NCI-H1930 (cell line): ENCODE measurements at regions not wholly inside any gene's neighbourhood (a gene's known extent, or its start where the extent isn't known, plus 50 kb on each side); places are given as distances from the start of the nearest gene placed in this dataset.
A peak's percentile ranks its signal among the peaks of the same experiment; 100 is the strongest.

Source experiments
- DNase-seq, 2 experiments: peaks; one replicate each; lab custom pipeline; 2025; lab: John Stamatoyannopoulos, UW

DNA sequence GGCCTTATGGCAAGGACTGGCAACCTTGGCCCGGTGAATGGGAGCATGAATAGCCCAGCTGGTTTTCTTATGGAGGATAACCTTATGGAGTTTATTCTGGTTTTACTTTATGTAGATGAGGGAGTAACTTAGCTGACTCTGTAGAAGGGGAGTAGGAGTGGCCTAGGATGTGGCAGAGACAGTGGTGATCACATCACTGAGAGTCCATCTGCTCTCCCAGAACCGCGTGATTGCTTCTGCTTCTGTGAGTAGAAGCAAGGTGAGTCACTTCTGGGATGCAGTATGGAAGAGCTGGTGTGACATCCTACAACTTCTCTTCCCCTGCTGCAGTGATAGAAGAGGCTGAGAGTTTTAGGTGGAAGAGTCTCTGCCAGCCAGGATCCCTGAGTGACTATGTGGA lies 129.2 kb downstream of the RPS24 start:
- no peak for DNase-seq

DNA sequence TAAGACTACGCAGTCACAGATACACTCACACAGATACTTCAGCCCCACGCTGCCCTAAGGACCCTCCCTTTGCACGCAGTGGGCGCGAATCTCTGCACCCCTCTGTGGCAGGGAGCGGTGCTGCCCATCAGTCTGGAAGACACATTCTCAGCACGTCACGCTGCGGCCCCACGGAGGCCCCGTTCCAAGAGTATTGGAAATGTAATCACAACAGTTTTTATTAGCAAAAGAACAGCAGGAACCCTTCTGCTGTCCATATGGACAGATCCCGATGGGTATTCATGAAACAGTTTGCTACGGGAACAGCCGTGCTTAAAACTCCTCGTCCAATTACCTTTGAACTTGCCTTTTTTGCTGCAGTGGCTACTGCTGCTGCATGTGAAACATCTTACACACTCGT lies 131.0 kb downstream of the RPS24 start:
- no peak for DNase-seq

DNA sequence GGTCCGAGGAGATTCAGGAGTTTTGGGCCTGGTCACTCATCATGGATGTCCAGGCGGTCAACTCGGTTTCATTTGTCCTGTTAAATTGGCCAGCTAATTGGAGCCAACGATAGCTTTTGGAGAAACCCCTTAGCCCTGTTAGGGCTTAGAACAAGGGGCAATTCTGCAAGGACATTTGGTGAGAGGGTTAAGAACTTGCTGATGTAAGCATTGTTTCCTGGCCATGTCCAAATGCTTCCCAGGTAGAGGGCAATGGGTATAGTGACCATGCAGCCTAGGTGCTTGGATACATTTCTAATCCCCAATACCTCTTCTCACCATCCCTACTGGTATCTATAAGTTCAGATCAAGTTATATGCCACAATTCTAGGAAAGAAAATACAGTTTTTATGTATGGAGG lies 131.5 kb downstream of the RPS24 start:
- no peak for DNase-seq

DNA sequence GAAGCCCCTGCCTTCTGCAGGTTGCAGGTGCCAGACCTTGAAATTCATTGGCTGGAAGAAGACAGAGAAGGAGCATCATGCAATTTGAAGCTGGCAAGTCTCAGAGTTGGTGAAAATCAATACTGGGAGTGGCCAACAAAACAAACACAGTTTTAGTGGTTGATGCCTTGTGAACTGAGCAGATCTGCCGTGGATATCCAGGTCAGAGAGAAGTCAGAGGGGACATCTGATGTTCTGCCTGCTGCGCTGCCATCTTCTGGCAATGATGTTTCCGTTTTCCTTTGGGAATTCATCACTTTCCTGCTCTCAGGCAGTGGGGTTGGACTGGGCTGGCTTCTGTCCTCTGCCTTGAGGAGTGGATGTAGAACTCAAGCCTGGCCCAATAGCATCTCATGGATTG lies 132.0 kb downstream of the RPS24 start:
- DNase-seq: peak in 1 of 2 experiments; percentile 2

DNA sequence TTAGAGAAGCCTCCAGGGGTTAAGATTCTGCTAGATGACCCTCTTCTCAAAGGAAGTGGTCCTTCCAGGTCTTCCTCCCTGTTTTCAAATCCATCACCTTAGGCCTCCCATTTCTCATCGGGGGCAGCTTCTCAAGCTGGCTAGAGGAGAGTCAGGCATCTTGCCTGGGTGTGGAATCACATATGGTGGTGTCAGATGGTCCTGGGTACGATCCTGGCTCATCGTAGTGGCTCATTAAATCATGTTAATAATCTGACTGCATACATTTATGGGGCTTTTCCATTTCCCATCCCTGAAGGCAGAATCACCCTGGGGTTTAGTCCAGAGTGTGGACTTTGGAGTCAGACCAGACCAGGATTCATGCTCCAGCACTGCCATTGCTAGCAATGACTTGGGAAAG lies 132.6 kb downstream of the RPS24 start:
- DNase-seq: no peak

DNA sequence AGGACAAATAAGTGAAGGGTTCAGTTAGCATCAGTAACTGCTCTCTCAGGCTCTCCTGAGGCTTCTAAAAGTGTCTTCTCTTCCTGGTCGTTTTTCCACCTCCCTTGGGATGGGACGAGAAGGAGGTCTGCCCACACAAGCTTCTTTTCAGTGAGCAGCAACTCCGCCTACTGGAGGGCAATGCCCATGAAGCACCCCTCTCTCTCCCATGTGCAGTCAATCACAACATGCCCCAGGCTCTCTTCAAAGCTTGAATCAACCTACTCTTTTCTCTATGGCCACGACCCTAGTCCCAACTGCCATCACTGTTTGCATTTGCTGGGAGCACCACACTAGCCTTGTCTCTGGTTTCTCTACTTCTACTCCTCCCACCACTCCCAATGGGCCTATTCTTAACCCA lies 135.6 kb downstream of the RPS24 start:
- no peak for DNase-seq

DNA sequence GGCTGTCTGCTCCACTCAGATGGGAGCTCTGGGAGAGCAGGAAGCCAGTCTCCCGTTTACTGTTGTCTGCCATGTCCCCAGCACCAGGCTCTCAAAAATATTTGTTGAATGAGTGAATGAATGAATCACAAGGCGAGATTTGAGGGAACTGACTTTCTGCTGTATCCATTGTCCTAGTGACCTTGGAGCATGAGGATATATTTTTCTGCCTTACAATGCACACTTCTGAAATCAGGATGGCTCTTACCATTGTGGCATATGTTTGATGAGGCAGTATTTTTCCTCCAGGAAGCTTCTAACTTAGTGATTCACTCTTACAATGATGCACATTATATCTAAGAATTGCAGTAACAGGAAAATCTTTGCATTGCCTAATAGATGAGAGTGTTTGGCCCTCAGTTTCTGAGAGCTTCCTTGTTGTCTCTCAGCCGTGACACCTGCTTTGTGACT lies 136.4 kb downstream of the RPS24 start:
- no peak for DNase-seq

DNA sequence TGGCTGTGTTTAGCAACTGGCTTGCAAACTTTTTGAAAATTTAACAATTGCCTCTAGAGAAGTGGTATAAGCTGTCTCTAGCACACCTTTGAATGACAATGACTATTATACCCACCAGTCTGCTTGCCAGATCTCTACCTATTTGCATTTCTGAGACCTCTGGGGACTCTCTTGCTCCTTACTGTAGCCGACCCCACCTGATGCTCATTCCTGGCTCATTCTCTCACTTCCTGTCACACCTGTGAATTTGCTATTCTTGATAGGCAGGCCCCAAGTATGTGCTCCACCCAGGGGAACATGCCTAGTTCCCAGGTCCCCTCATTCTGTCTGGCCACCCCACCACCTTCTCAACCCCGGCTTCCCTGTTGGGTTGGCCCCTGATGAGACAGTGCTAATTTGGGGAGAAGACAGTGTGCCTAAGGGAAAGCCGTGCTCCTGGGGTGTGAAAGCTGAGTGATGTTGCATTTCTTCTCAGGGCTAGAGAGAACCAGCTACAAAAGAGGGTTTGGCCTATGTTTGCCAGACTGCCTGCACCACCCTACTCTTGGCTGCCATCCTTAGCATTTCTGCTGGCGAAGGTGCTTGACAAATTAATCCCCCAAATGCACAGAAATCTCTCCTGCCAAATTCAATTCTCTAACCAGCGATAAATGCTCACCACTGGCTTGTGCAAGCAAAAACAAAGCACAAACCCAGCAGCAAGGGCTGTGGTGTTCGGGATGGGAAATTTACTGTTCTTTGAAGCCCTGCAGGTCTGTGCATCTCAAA lies 138.2 kb downstream of the RPS24 start:
- no peak for DNase-seq

DNA sequence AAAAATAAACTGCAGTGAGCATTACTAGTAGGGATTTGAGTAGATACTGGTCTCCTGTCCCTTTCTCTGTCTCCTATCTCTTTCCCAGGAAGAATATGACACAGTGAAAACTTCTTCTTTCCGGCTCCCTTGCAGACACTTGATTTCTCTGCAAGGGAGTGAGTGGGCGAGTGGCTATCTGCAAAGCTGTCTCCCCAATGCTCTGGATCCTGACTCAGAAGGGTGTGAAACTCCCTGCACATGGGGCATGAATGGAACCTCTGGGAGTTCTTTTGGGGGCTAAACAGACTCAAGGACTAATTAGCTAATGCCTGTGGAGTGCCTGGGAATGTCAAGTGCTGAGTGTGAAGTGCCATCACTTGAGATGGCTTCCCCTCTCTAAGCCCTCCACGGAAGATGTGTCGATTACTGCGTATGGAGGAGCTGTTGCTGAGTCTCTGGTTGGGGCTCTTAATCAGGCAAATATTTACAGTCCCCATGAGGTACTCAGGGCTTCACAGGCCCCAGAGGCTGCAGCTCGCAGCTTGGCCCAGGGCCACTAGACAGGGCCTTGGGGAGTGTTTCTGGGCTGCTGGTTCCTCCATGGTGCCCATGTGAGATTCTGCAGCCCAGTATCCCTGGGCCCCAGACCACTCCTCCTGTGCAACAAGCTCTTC lies 139.8 kb downstream of the RPS24 start:
- DNase-seq: no peak

DNA sequence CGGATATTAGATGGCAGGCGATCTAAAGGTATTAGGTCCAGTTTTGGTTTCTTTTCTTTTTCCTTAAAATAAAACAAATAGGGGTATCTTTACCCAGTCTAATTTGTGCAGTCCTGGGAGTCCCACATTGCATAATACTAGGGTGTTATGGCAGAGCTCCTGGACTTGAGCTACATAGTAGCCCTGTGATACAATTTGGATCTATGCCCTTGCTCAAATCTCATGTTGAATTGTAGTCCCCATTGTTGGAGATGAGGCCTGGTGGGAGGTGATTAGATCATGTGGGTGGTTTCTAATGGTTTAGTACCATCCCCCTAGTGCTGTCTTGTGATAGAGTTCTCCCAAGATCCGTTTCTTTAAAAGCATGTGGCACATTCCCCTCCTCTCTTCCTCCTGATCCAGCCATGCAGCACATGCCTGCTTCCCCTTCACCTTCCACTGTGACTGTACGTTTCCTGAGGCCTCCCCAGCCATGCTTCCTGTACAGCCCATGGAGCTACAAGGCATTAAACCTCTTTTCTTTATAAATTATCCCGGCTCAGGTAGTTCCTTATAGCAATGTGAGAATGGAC lies 141.9 kb downstream of the RPS24 start:
- DNase-seq: no peak

DNA sequence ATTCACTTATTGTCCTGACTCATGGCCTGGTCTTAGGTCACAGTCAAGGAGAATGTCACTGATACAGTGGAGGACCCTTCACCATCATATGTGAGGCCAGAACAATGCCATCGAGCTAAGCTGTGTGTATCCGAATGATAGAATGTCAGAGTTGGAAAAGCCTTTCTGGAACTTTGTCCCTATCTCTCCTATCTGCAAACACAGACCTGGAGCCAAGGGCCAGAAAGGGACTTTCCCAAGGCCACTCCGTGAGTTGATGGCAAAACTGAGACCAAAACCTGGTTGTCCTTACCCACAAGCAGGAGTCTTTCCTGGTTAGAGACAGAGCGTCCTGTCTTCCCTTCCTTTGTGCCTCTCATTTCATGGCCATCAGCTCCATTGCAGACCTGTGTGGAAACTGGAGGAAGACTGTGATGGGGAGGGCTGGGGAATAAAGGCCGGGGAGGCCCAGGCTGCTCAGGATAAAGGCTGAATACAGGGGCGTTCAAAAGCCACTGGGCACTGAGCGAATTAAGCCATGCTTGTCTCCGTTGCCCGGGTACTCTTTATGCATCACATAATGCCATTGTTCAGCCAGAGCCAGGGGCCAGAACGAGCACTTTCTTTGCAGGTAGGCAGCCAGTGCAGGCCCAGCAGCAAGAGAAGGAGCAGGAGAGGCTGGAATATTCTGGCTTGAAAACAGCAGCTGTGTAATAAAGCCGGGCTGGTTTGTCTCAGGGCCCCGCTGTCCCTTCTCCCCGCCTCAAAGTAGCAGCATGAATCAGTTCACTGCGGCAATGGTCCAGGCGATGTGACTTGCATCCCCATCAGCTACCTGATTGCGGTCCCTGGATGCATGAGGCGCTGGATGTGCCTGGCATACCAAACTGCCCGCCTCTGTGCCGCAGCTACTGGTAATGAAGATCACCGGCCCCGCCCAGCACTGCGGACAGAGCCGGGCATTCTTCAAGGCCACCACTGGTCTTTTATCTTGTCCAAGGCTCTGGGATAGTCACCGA lies 143.0 kb downstream of the RPS24 start:
- no peak for DNase-seq

DNA sequence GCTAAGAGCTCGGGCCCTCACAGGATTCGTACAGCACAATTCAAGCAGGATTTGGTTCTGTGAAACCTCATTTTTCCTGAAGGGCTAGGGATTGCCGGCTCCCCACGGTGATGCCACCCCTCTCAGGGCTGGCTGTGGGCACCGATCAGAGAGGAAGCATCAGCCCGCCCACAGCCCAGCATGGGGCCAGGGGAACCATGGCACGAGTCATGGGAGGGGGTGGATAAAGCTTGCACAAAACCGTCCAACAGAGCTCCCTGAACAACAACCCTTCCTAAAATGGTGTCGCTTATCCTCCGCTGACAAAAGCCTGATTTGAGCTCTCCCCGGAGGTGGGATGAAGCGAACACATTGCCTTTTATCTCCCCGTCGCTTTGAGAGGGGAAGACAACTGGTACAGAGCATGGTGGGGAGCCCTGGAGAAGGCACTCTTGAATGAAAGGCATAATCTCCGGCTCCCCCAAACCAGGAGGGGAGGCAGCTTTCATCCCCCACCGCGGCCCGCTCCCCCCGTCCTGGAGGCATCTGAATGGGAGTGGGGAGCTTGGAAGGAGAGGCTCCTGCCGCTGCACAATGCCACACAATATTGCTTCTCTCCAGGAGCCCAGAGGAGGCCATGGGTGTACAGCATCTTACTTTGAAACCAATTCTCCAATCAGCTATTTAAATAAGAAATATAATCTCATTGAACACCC lies 144.0 kb downstream of the RPS24 start:
- no peak for DNase-seq

DNA sequence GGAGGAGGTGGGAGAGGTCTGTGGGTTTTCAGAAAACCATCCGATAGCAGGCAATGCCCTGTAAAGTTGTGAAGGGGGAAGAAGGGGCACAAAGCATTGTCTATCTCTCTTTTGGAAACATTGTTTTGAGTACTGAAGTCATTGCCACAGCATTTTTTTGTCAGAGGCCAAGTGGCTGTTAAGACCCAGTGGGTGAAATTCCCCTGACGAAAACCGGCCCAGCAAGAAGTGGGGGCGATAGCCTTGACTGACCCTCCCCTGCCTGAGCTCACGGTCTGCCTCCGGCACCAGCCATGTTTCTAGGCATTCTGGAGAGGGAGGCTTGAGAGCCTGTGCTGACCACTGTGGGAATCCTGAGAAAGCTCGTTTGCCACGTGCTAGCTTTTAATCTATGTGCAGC lies 144.7 kb downstream of the RPS24 start:
- no peak for DNase-seq

DNA sequence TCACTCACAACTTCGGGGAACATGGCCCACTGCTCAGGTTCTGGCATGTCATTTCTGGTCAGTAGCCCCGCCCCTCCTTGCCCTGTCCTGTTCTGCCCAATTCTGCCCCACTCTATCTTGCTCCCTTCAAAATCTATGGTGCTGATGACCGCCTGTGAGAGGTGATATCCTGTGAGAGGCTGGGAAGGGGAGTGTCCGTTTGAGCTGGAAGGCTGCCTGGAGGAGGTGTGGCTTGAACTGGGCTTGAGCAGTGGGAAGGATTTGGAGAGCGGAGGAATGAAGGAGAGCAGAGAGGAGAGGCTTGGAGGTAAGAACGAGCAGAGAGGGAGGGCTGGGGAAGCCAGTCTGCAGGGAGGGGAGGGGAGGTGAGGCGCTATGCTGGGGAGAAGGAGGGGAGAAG lies 145.3 kb downstream of the RPS24 start:
- DNase-seq: no peak

DNA sequence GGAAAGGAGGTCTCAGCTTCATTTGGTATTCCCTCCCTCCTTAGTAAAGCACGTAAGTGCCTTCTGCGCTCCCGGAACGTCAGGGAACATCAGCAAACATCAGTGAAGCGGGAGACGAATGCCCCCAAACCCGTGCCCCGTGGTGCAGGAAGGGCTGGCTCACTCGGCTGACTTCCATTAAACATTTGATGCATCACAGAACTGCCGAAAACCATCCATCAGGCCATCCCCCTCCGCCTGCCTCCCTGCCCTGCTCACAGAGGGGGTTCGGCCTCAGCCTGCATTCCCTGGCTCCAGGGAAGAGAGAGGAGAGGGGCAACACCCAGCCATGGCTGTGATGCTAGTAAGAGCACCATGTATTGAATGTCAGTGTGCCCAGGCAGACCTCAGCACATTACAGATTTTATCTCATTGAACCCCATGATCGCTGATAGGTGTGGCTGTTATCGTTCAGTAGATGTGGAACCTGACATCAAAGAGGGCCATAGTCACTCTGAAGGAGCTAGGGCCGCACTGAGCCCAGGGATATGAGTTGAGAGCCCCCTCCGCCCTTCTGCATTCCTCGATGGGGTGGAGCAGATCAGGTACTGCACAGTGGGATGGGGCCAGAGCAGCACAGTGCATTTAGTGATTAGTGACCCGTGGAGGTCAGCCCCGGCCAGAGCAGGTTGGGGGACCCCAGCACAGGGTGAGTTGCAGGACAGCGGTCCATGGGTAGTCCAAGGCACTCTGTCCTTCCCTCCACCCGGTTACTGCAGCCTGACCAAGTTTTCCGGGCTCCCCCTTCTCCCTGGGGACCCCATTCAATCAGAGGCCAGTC lies 146.4 kb downstream of the RPS24 start:
- DNase-seq: no peak

DNA sequence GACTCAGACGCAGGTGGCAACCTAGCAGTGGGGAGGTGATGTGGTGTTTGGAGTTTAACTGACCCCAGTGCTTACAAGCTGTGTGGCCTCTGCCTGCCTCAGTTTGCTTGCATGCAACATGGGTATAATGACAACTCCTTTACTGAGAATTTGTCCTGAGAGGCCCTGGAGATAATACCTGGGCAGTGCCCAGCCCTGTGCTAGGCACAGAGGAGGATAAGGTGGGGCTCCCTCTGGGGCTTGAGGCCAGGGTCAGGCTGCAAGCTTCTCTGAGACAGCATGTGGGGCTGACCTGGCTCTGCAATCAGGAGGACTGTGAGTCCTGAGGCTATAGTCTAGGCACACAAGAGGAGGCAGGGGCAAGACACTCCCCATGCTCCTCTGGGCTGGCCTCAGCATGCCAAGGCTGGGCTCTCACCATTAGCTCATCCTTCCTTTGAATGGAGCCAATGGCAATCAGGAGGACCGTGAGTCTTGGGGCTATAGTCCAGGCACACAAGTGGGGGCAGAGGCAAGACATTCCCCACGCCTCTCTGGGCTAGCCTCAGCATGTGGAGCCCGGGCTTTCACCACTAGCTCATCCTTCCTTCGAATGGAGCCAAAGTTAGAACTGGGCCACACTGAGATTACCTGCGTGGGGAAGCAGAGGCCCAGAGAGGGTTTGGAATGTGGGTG lies 147.9 kb downstream of the RPS24 start:
- no peak for DNase-seq

DNA sequence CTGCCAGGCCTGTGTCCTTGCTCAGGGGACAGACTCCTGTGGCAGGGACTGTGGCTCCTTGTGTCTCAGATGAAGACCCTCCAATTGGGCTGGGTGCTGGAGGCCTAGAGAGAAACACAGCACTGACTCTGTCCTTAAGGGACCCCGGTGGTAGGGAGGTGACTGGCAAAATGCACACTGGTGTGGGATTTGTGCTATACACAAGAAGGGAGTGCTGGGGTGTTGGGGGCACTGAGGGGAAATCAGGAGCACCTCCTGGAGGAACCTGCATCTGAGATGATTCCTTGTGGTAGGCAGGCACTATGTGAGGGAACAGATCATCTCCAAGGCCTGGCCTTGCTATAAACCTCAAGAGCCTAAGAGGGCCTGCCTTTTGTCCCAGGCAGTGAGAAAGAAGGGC lies 149.2 kb downstream of the RPS24 start:
- no peak for DNase-seq

DNA sequence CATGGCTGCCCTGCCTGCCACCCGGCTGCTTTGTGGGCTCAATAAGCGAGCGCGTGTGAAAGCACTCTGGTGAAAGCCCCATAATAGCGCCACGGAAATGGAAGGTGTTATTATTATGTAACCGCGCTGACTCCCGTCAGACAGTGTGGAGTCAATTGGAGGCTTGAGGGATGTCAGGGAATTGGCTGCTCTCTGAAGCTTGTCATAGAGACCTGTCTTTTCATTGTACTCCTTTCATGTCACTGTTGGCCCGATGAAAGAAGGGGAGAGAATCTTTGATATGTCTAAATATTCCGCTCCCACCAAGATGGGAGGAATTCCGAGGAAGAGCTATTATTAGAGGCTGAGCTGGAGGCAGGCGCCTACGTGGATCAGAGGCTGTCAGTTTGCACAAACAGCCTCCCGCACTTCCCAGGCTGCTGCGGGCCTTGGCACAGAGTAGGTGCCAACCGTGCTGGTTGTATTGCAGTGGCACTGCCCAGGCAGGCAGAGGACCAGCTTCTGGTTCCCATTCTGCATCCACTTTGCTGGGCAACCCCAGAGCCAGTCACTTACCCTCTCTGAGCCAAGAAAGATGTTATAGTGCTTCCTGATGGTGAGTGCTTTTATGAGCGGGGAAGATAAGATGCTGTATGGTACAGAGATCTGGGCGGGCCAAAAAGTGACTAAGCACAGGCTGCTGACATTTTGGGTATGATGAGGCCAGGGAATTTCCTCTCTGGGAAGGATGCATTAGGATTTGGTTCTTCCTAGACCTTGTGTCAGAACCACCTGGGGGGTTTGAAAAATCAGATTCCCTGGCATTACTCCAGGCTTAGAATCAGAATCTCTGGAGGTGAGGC lies 151.4 kb downstream of the RPS24 start:
- DNase-seq: no peak

DNA sequence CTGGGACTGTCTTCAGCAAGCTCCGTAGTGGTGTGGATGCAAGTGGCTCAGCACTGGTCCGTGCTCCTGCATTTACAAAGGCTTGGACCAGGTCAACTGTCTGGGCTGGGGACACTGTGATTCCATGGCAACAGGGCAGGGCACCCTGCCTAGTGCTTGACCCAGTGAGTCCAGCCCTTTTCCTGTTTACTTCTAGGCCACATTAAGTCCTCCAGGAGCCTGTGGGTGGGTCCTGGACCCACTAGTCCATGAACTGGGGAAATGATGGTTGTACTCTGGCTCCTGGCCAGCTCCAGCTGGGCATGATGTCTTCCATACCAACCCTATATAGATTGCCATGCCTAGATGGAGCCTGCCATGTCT lies 152.0 kb downstream of the RPS24 start:
- no peak for DNase-seq
